ENCODE measurements at regions not wholly inside any gene's neighbourhood (a gene's known extent, or its start where the extent isn't known, plus 50 kb on each side); places are given as distances from the start of the nearest gene placed in this dataset.

- TF ChIP-seq CTCF (IDR thresholded peaks at IDR 0.05) (no peak), POLR2A (IDR thresholded peaks at IDR 0.05) (no peak), POLR2AphosphoS5 (IDR thresholded peaks at IDR 0.05) (no peak), EP300 (IDR thresholded peaks at IDR 0.05) (no peak)
Measured at GRCh38 chr11:30111786-30112185, 95.0 kb upstream of the KCNA4 start.

All from gastroesophageal sphincter (tissue), 3 donors.